HG03159 (cell line): ENCODE measurements at regions not wholly inside any gene's neighbourhood (a gene's known extent, or its start where the extent isn't known, plus 50 kb on each side); places are given as distances from the start of the nearest gene placed in this dataset.

Experiments
- ATAC-seq: cut with Tn5 transposase; IDR thresholded peaks from one replicate; pipeline ENCODE4 v1.9.1; 2021; ENCODE audit warnings: mild to moderate bottlenecking, moderate library complexity; ENCODE audit not compliant: unreplicated experiment

GRCh38 chr2:144217853-144218633 is 301.9 kb downstream of the ZEB2 start:
- no peak for ATAC-seq

- peak; percentile 48 for ATAC-seq
Observed at GRCh38 chr2:144215701-144216675, 303.9 kb downstream of the ZEB2 start.

GRCh38 chr2:144215207-144215606 is 304.7 kb downstream of the ZEB2 start:
- ATAC-seq, result no peak

- ATAC-seq, result peak; percentile 84
Observed at GRCh38 chr2:144213797-144214196, 306.1 kb downstream of the ZEB2 start.

GRCh38 chr2:144211826-144212225 is 308.1 kb downstream of the ZEB2 start:
- no peak for ATAC-seq

GRCh38 chr2:144211065-144211464 is 308.9 kb downstream of the ZEB2 start:
- ATAC-seq, result no peak

GRCh38 chr2:144210076-144210475 is 309.8 kb downstream of the ZEB2 start:
- ATAC-seq, result no peak

GRCh38 chr2:144208924-144209323 is 311.0 kb downstream of the ZEB2 start:
- no peak for ATAC-seq

GRCh38 chr2:144206019-144206418 is 313.9 kb downstream of the ZEB2 start:
- no peak for ATAC-seq

GRCh38 chr2:144201868-144202468 is 318.0 kb downstream of the ZEB2 start:
- no peak for ATAC-seq

- no peak for ATAC-seq
Observed at GRCh38 chr2:144201126-144201525, 318.8 kb downstream of the ZEB2 start.

GRCh38 chr2:144198116-144198515 is 321.8 kb downstream of the ZEB2 start:
- no peak for ATAC-seq

GRCh38 chr2:144194326-144195071 is 325.4 kb downstream of the ZEB2 start:
- ATAC-seq, result no peak

- no peak for ATAC-seq
Observed at GRCh38 chr2:144190908-144191605, 328.9 kb downstream of the ZEB2 start.

- ATAC-seq, result peak; percentile 98
Observed at GRCh38 chr2:144183727-144184126, 336.2 kb downstream of the ZEB2 start.

- no peak for ATAC-seq
Observed at GRCh38 chr2:144181001-144181400, 338.9 kb downstream of the ZEB2 start.

- ATAC-seq, result no peak
Observed at GRCh38 chr2:144180131-144180530, 339.8 kb downstream of the ZEB2 start.

GRCh38 chr2:144170179-144170578 is 349.7 kb downstream of the ZEB2 start:
- no peak for ATAC-seq

- ATAC-seq, result no peak
Observed at GRCh38 chr2:144166743-144167142, 353.2 kb downstream of the ZEB2 start.

GRCh38 chr2:144165599-144166250 is 354.2 kb downstream of the ZEB2 start:
- no peak for ATAC-seq
